ENCODE measurements at regions not wholly inside any gene's neighbourhood (a gene's known extent, or its start where the extent isn't known, plus 50 kb on each side); places are given as distances from the start of the nearest gene placed in this dataset.
"Not testable (repeated sequence)": the region's sequence is repeated elsewhere in the genome, so short reads cannot be mapped to it uniquely, and the experiment has no call there.

DNA sequence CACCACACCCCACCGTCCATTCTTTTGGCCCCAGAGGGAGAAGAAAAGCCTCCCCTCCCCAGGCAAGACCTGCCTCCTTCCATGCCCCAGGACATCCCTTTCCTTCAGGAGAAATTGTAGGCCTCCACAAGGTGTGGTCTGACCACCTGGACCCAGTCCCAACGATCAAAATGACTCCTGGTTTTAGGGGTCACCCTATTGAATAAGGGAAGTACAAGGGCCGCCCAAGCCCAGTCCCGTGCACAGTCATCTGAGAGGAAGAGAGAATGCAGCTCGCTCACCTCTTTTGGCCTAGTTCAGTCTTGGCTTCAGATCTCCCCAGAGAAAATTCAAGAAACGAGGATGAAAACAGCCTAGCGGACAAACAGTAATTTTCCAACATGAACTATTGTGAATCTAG is 249.1 kb downstream of the UACA start:
- H3K4me3 ChIP-seq (ENCODE audit: low read depth, low read length), result no peak overlapping the region
- no peak for DNase-seq (ENCODE audit: low read depth)
- no peak for TF ChIP-seq CTCF (conservative IDR thresholded peaks at IDR 0.05; ENCODE audit: low read depth, low read length)

GRCh38 chr15:70513819-70514218 is 249.5 kb downstream of the UACA start:
- H3K4me3 ChIP-seq (ENCODE audit: low read depth, low read length), result no peak overlapping the region
- no peak for TF ChIP-seq CTCF (conservative IDR thresholded peaks at IDR 0.05; ENCODE audit: low read depth, low read length)
- no peak for DNase-seq (ENCODE audit: low read depth)

DNA sequence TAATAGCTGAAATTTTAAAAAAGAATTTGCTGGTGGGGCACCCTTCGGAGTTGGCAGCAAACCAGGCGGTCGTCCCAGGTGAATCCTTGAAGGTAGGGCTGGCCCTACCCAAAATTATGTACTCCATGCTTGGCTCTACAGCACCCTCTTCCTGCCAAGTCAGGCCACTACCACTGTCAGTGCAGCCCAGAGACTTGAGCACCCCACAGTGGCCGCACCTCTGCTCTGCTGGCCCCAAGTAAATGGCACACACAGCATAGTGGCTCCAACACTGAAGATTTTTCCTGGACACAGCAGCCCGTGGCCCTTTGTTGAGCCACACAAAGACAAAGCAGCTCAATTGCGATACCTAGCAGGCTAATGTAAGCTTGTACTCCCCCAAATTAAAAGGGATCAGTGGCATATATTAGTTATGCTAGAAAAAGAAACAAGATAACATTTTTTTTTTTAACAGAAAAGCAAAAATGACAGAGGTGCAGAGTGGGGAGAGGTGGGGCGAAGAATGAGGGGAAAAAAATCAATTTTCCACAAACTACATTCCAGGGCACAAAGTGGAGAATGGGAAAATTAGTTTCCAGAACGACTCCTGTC is 250.5 kb downstream of the UACA start:
- H3K4me3 ChIP-seq (ENCODE audit: low read depth, low read length), result no peak overlapping the region
- DNase-seq (ENCODE audit: low read depth), result no peak
- TF ChIP-seq CTCF (conservative IDR thresholded peaks at IDR 0.05; ENCODE audit: low read depth, low read length), result peak; percentile 92

GRCh38 chr15:70511972-70512587 is 251.3 kb downstream of the UACA start:
- DNase-seq (ENCODE audit: low read depth); H3K4me3 ChIP-seq (ENCODE audit: low read depth, low read length): not testable (repeated sequence)

GRCh38 chr15:70510433-70510832 is 252.9 kb downstream of the UACA start:
- no peak for DNase-seq (ENCODE audit: low read depth)
- H3K4me3 ChIP-seq (ENCODE audit: low read depth, low read length), result no peak overlapping the region
- TF ChIP-seq CTCF (conservative IDR thresholded peaks at IDR 0.05; ENCODE audit: low read depth, low read length), result no peak

GRCh38 chr15:70509731-70510143 is 253.6 kb downstream of the UACA start:
- no peak for TF ChIP-seq CTCF (conservative IDR thresholded peaks at IDR 0.05; ENCODE audit: low read depth, low read length)
- DNase-seq (ENCODE audit: low read depth), result no peak
- H3K4me3 ChIP-seq (ENCODE audit: low read depth, low read length), result no peak overlapping the region

GRCh38 chr15:70509282-70509662 is 254.1 kb downstream of the UACA start:
- DNase-seq (ENCODE audit: low read depth), result no peak
- no peak for TF ChIP-seq CTCF (conservative IDR thresholded peaks at IDR 0.05; ENCODE audit: low read depth, low read length)
- H3K4me3 ChIP-seq (ENCODE audit: low read depth, low read length), result no peak overlapping the region
